HG03159 (cell line): ENCODE measurements at regions not wholly inside any gene's neighbourhood (a gene's known extent, or its start where the extent isn't known, plus 50 kb on each side); places are given as distances from the start of the nearest gene placed in this dataset.

Experiments used
- ATAC-seq: cut with Tn5 transposase; IDR thresholded peaks from one replicate; pipeline ENCODE4 v1.9.1; 2021; ENCODE audit warnings: mild to moderate bottlenecking, moderate library complexity; ENCODE audit not compliant: unreplicated experiment

DNA sequence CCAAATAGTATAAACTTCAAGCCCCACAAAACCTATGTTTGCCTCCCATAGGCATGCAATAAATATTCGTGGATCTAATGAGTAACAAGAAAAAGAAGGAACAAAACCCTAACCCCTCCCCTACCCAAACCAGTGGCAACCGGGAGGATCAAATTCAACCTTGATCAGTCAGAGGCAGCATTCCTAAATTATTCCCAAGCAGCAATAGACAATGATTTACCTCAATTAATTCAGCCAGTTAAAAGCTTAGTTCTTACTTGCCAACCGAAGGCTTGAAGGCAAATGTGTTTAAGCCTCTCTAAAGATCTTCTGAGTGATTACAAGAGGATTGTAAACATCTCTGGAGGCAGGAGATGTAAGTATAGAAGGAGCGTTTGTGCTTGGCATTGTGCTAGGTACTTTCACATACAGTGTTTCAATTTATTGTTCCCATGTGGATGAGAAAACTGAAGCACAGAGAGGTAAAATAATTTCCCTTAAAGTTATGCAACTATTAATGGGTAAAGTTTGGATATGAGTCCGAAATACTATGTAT lies 197.7 kb downstream of the MTX2 start:
- ATAC-seq, result no peak

DNA sequence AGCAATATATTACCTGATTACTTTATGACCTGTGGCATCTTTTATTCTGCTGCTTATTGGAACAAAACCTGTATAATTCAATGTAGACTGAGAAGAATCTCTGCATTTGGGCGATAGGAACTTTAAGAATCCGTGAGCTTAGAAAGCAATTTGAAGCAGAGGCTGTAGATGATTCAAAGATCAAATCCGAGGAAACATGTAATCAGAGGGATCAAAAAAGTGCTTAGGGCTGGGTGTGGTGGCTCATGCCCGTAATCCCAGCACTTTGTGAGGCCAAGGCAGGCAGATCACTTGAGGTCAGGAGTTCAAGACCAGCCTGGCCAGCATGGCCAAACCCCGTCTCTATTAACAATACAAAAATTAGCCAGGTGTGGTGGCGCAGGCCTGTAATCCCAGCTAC lies 198.4 kb downstream of the MTX2 start:
- ATAC-seq, result no peak

DNA sequence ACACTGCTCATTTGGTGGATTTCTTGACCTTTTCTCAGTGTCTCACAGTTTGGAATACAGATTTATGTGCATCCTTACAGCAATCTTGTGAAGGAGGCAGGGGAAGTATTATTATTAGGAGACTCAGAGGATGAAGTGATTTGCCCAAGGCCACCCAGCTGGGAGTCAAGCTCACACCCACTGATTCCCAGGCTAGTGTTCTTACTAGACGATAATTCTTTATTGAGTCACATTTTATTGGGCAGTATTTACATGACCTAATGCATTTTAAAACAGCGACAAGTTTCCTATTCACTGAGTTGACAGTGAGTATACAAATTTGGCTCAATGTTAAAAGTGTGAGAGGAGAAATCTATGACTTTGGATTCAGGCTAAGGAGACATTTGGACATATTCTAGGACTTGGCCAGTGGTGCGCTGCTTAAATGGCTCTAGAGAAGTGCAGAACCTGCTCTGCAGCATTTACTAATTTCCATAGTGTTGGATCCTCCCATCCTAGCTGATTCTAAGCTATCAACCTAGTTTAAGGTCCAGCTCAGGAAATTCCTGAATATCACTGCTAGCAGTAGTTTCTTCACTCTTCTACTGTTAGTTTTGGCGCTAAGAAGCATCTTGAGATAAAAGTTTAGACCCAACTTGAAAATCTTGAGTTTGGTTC lies 199.3 kb downstream of the MTX2 start:
- ATAC-seq, result no peak

DNA sequence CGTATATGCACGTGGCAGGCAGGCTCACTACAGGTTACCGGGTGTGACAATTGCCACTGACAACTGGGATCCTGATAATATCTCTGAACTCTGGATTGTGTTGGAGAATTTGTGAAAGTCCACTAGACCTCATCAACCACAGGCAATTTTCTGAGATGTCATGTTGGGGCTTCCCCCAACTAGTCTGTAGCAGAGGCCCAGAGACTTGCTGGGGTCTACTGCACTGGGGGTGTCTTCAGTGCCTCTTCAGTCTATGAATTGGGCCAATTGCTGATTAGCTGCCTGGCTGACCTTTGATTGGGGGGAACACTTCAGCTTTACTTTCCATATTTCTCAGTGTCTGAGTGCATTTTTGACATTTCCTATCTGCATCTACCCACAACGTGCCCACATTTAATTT lies 201.5 kb downstream of the MTX2 start:
- no peak for ATAC-seq

DNA sequence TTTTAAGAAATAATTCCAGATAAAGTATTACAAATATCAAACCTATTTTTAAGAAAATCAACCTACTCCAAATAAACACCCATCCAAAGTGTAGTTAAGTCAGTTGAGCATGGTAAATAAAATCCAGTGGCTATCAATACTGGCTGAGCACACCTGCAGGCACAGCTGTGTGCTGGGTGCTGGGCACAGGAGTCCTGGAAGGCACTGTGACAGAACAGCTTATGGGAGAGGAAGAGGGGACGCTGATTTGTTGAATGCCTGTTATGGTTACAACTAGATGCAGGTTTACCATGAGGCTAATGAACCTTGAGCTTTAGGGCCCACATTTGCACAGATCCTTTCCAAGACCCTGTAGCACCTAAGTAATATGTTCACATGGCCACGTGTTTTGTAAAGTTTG lies 202.7 kb downstream of the MTX2 start:
- ATAC-seq, result no peak

DNA sequence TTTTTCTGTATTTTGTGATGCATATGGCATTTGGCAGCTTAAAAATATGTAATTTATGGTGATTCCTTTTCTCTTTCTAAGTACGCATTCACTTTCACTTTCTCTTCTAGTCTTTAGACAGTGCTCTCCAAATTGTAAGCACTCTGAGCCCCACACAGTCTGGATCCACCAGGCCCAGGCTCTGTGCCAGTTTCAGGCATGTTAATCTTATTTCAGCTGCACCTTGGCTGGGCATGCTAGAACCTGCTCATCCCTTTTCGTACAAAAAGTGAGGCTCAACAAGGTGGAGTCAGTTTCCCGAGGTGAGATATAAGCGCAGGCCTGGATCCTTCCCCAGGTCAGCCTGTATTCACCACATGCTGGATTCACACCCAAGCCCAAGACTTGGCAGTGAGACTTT lies 203.9 kb downstream of the MTX2 start:
- no peak for ATAC-seq

DNA sequence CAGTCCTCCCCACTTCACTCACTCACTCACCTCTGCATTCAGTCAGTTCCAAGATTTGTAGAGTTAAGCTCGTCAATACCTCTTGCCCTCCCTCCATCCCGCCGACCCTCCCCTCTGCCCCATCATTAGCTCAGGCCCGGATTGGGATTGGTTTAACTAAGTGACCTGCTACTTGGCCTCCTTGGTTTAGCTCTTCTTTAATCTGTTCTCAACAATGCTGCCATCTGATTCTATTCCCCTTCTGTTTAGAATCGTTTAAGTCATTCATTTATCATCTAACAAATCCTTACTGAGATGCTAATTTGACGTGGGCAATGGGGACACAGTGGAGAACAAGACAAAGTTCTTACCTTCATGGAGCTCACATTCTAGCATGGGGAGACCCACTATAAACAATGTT lies 204.6 kb downstream of the MTX2 start:
- no peak for ATAC-seq

DNA sequence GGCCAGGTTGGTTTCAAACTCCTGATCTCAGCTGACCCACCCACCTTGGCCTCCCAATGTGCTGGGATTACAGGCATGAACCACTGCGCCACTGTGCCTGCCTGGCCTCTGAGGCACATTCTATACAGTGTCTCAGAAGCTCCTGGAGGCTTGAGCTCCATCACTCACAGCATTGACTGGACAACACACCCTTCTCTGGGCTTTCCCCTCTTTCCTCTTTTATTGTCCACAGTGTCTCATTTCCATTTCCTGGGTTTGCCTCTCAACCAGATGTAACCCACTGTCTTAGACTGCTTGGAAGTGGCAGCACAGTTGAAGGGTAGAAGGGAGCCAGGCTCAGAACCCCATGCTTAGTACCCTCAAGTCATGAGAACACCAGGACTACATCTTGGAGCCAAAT lies 208.1 kb downstream of the MTX2 start:
- no peak for ATAC-seq

DNA sequence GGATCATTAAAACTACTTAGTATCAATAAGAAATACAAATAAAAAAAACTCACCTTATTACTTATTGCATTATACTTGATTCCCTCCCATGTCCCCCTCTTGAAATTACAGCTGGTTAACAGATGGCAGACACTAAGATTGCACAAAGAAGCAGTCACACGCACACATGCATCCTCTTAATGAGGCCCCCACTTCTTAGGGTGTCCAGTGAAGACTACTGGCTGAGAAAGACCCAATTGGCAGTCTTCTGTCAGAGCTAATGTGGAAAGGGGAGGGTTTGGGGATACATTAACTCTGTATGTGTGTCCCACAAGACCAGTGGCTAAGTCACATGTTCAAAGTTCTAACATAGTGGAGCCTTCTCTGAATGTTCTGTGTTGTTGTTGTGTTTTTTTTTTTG lies 210.7 kb downstream of the MTX2 start:
- ATAC-seq, result no peak

DNA sequence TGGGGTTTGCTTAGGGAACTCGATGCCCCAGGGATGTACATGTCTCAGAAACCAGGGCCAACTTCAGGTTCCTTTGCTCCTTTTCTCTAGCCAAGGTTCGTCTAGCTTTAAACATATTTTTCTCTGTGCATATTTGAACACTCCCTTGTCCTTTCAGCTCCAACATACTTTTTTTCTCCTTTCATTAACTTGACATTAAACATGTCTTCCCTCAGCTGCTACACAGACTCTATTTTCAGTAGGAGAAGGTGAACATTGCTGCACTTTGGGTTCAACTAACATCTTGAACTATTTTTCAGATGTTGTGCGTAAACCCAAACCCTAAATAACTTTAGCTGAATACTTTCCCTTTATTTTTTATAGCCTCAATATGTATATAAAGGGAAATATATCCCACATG lies 212.9 kb downstream of the MTX2 start:
- ATAC-seq, result no peak

DNA sequence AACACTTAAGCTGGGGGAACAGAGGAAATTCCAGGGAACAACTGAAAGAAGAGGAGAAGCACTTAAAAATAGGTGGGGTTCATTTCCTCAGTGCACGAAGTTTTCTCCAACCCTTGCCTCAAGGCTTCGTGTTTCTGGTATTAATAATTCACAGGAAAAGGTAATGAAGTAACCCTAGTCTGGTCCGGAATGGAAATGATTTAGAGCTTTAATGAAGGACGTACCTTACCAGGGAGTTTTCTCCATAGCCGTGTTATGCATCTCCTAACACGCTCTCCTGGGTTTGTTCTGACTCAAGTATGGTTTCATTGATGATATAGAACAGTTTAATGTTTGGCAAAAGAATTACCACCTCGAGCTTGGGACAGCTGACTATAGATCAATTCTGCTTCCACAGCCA lies 214.2 kb downstream of the MTX2 start:
- ATAC-seq, result no peak

DNA sequence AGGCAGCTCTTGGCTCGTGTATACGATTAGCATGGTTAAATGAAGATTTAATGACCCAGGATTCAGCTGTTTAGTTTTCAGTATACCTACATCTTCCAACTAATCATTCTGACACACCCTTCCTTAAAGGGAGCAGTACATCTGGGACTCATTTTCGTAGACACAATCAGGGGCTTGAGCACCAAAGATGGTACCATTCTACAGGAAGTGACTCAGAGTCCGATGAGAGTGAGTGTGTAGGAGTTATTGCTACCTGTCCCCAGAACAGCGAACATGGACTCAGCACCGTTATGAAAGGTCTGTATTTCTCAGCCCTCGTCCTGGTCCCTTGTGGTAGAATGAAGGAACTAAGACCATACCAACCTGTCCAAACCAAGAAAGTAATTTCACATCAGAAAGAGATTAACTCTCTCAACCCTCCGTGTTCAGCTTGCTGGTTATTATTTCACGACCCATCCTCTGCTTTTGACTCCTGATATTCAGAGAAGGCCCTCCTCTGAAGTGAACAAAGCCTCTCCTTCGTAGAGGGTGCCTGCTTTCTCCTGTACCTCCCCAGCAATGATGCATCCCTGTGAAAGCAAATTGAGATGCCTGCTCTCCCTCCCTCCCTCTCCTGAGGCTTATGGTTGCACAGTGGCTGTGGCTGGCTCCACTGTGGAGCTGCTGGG lies 214.8 kb downstream of the MTX2 start:
- no peak for ATAC-seq

DNA sequence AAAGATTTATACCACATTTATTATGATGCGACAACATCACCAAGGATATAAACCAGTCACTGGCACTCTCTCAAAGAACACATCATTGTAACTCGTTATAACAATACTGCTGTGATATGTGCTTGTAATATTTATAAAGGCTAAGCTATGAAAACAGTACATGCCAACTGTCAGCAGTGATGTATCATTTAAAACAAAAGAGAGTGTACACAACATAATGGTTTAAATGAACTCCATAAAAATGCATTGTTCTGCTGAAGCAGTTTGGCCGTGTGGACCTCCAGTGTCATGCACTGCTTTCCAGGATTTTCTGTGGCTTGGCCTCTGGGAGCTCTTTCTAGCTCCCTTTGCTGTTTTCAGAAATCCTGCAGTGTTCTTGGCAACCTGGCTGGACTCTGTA lies 215.6 kb downstream of the MTX2 start:
- no peak for ATAC-seq

DNA sequence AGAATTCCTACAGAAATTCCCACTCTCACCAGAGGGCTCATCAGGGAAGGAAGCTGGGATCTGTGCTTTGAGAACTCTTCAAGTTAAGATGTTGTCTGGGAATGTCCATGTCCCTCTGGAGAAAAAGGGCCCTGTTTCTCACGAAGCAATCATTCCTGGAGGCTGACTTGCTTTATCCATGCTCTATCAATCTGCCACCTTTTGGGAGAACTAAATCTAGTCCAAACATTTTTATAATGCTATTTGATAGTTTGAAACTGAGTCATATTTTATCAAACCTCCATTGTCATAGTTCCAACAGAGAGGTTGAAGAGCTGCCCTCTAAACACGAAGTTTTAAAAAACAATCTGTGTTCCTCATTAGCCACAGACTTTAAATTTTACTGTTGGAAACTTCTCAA lies 219.2 kb downstream of the MTX2 start:
- no peak for ATAC-seq

DNA sequence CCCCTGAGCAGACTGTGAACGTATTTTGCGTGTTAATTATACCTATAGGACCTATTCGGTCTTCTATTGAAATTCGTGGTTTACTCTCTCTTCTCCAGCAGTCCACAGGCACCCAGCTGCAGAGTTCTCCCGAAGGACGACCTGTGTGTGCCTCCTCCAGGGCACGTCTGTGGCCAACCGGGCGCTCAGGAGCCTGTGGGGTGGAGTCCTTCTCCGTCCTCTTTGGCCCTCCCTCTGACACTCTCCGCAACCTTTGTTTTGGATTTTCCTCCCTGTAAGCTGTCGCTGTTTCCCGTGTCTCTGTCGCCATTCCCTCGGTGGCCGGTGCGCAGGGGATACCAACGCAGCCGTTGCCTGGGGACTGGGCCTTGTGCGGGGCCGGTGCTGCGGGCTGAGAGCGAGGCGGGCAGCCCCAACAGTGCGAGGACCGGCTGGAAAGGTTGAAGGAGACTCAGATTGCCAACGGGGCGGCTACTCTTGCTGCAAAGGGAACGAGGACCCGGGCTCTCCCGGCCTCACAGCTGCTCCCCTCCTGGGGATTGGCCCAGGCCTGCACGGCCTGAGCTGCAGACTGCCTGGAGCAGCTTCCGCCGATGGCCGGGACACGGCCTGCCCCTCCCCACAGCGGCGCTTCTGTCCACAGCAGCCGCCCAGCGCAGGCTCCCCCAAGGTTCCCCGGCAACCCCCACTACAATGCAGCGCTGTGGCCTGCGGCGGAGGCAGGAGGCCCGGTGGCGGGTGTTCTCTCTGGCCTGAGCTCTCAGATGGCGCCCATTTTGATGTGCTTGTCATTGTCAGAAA lies 221.0 kb downstream of the MTX2 start:
- ATAC-seq, result no peak

DNA sequence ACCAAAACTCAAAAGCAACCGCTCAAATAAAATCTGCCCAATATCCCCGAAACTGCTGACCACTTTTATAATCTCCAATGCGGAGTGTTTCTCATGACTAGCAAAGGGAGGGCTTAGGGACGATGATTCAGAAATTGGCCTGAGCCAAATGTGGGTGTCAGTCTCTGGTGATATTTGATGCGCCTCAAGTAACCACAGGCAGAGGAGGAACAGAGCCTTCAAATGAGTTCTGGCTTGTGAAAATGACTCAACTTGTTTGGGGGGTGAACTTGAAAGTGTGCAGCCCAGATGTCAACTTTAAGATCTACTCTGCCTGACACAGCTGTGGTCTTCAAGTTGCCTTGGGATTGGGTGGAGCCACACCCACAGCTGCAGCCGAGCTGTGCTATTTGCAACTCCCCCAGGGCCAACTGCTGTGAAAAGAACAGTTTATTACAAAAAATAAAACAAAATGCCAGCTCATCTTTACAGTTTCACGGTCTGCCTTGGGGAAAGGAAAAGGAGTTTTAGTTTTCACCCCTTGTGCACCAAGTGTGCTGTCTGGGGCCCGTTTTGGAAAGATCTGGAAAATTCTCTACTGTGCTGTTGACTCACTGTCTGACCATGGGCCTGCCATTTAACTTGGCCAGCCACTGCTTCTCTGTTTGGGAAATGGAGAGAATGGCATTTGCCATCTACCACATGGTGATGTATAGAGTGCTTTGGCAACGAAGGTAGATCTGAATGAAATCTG lies 222.1 kb downstream of the MTX2 start:
- peak; percentile 87 for ATAC-seq

DNA sequence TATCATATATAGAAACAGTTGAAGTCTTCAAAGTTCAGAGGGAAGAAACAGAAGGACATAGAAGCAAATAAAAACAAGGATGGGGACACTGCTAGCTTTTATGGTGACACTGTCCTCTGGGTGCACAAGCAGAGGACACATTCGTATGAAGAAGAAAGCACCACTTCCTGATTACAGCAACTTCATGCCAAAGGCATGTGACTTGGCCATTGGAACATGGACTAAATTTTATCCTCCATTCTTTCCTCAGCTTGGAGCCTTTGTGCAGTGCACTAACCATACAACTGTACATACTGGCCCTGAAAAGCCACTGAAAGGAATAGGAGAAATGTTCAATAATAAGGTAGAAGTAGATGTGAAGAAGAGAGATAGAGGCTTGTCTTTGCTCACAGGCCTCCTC lies 223.3 kb downstream of the MTX2 start:
- ATAC-seq, result no peak

DNA sequence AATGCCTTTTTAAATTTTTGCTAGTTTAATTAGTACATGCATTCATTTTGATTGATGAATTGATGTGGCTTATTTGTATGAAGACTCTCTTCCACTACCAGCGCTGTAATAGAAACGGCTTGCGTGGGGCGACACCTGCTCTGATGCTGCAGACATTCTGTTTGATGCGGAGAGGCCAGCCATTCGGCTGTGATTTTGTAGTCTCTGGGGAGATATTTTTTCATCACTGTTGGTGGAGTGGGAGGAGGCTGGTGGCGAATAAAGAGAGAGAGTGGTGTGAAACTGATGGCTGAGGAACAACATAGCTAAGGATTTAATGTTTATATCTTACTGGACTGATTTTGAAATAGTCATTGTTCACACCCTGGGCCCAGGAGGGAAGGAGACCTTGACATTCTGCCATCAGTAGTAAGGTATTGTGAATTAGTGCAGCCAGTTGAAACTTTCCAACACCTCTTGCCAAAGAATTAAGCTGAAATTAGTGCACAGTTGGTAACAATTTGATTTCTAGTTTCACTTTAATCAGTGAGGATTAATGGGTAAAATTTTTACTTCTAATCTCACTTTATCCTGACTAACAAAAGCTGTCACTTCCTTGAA lies 224.1 kb downstream of the MTX2 start:
- no peak for ATAC-seq

DNA sequence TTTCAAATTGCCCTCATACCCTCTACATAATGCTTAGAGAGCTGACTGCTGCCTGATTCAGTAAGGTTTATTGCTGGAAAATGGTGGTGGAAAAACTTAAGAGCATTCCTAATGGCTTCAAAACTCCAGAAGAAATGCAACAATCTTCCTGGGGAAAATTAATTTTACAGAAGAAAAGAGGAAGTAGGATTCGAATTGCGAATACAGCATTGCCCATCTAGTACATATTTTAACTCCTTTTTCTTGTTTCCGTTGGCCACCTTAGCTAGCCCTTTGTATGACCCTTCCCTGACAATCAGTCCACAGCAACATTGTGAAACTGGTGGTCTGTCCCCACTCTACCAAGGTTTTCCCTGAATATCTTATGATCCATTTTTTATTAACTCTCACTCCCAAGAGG lies 224.7 kb downstream of the MTX2 start:
- ATAC-seq, result no peak

DNA sequence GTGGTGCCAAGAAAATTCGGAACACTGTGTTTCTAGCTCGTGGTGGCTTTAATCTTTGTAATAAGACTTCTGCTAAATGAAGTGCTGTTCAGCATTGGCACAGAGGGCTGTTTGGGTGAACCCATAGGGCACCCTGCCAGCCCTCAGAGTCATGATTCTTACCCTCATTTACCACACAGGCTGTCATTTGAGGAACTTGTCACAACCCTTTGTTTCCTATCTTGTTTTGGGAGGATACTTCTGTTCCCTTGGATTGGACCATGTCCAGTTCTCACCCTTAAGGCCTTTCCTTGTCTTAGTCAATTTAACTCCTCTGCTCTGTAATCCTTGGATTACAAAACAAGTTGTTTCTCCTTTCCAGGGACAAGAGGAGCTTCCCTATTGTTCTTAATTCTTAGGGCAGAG lies 225.7 kb downstream of the MTX2 start:
- ATAC-seq, result no peak

DNA sequence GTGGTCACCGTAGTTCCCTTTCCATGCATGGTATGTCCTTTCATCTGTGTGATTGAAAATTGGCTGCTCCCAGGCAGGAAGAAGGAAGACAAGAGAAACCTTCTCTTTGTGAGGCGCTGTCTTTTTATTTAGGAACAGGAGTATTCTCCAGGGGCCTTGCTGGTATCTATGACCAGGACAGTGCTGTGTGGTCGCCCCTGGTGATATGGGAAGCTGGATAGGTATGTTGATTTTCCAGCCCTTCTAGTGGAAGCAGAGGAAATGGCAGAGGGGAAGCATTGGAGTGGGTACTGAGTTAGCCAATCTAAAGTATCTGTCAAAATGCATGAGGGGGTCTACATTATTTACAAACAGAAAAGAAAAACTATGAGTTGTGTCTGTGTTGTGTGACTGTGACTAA lies 226.6 kb downstream of the MTX2 start:
- ATAC-seq, result no peak
